HEK293 (cell line): ENCODE measurements at regions not wholly inside any gene's neighbourhood (a gene's known extent, or its start where the extent isn't known, plus 50 kb on each side); places are given as distances from the start of the nearest gene placed in this dataset.

Source experiments
- GLI2 ChIP-seq: fragments of 450-650 bp; formaldehyde crosslinking; IDR thresholded peaks from 2 replicates; pipeline ENCODE4; 2017; ENCODE audit warnings: missing biosample characterization, missing genetic modification characterization, low read depth, borderline replicate concordance
- ZNF707 ChIP-seq: fragments of 450-650 bp; formaldehyde crosslinking; IDR thresholded peaks from 2 replicates; pipeline ENCODE4 v1.5.1; 2016; ENCODE audit warnings: missing biosample characterization, missing genetic modification characterization
- TF ChIP-seq, protein P1 (sequence below): fragments of 450-650 bp; formaldehyde crosslinking; IDR thresholded peaks from 2 replicates; pipeline ENCODE4 v1.5.1; 2016; ENCODE audit warnings: missing biosample characterization, missing genetic modification characterization
- TF ChIP-seq, protein P2 (sequence below): fragments of 450-650 bp; formaldehyde crosslinking; IDR thresholded peaks from 2 replicates; pipeline ENCODE4 v1.5.1; 2016; ENCODE audit warnings: missing biosample characterization, missing genetic modification characterization
- TF ChIP-seq, protein P3 (sequence below): fragments of 450-650 bp; formaldehyde crosslinking; IDR thresholded peaks from 2 replicates; pipeline ENCODE4 v1.5.1; 2016; ENCODE audit warnings: missing biosample characterization, missing genetic modification characterization
- TF ChIP-seq, protein P4 (sequence below): fragments of 450-650 bp; formaldehyde crosslinking; IDR thresholded peaks from 2 replicates; pipeline ENCODE4 v1.5.1; 2016; ENCODE audit warnings: missing biosample characterization, missing genetic modification characterization, low read depth
- TF ChIP-seq, protein P5 (sequence below): fragments of 450-650 bp; formaldehyde crosslinking; IDR thresholded peaks from 2 replicates; pipeline ENCODE4 v1.5.1; 2017; ENCODE audit warnings: missing biosample characterization, missing genetic modification characterization
- TF ChIP-seq, protein P6 (sequence below): fragments of 450-650 bp; formaldehyde crosslinking; IDR thresholded peaks from 2 replicates; pipeline ENCODE4 v1.5.1; 2016; ENCODE audit warnings: missing biosample characterization, missing genetic modification characterization, borderline replicate concordance

DNA sequence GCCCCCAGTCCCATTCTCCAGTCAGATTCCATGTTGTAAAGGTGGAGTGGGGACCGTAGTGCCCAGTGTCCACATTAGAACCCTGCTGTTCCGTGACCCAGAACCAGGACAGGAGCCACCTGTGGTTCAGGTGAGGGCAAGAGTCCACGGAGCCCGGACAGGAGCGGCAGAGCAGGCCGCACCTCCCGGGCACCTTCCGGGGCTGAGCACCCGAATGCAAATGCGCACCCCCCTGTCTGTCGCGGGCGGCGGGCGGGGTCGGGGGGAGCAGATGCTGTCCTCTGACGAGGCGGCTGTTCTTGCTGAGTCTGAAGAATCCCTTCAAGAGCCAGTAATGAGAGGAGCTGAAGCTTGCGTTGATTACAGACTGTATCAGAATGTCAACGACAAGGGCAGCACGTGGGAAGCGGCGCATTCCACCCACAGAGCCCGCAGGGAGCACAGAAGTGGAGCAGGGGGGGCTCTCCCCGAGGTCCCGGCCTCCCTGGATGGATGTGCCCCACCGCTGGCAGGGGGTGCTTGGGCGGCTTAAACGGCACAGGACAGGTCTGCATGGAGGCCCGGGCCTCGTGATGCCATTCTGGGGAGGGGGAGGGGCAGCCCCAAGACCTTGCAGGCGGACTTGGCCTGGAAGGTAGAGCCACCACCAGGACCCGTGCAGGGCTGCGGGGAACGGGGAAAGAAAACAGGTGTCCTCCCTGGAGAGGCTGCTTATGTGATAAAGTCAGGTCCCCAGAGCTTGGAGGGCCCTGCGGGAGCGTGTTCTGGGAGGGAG lies 407.5 kb upstream of the RNF32 start:
- TF ChIP-seq, protein P1, sequence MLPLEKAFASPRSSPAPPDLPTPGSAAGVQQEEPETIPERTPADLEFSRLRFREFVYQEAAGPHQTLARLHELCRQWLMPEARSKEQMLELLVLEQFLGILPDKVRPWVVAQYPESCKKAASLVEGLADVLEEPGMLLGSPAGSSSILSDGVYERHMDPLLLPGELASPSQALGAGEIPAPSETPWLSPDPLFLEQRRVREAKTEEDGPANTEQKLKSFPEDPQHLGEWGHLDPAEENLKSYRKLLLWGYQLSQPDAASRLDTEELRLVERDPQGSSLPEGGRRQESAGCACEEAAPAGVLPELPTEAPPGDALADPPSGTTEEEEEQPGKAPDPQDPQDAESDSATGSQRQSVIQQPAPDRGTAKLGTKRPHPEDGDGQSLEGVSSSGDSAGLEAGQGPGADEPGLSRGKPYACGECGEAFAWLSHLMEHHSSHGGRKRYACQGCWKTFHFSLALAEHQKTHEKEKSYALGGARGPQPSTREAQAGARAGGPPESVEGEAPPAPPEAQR, result no peak
- no peak for TF ChIP-seq GLI2 (tag by site-specific recombination)
- TF ChIP-seq, protein P2, sequence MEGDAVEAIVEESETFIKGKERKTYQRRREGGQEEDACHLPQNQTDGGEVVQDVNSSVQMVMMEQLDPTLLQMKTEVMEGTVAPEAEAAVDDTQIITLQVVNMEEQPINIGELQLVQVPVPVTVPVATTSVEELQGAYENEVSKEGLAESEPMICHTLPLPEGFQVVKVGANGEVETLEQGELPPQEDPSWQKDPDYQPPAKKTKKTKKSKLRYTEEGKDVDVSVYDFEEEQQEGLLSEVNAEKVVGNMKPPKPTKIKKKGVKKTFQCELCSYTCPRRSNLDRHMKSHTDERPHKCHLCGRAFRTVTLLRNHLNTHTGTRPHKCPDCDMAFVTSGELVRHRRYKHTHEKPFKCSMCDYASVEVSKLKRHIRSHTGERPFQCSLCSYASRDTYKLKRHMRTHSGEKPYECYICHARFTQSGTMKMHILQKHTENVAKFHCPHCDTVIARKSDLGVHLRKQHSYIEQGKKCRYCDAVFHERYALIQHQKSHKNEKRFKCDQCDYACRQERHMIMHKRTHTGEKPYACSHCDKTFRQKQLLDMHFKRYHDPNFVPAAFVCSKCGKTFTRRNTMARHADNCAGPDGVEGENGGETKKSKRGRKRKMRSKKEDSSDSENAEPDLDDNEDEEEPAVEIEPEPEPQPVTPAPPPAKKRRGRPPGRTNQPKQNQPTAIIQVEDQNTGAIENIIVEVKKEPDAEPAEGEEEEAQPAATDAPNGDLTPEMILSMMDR (tag by site-specific recombination), result no peak
- TF ChIP-seq ZNF707 (tag by site-specific recombination), result no peak
- TF ChIP-seq, protein P3, sequence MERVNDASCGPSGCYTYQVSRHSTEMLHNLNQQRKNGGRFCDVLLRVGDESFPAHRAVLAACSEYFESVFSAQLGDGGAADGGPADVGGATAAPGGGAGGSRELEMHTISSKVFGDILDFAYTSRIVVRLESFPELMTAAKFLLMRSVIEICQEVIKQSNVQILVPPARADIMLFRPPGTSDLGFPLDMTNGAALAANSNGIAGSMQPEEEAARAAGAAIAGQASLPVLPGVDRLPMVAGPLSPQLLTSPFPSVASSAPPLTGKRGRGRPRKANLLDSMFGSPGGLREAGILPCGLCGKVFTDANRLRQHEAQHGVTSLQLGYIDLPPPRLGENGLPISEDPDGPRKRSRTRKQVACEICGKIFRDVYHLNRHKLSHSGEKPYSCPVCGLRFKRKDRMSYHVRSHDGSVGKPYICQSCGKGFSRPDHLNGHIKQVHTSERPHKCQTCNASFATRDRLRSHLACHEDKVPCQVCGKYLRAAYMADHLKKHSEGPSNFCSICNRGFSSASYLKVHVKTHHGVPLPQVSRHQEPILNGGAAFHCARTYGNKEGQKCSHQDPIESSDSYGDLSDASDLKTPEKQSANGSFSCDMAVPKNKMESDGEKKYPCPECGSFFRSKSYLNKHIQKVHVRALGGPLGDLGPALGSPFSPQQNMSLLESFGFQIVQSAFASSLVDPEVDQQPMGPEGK (tag by site-specific recombination), result no peak
- TF ChIP-seq, protein P4, sequence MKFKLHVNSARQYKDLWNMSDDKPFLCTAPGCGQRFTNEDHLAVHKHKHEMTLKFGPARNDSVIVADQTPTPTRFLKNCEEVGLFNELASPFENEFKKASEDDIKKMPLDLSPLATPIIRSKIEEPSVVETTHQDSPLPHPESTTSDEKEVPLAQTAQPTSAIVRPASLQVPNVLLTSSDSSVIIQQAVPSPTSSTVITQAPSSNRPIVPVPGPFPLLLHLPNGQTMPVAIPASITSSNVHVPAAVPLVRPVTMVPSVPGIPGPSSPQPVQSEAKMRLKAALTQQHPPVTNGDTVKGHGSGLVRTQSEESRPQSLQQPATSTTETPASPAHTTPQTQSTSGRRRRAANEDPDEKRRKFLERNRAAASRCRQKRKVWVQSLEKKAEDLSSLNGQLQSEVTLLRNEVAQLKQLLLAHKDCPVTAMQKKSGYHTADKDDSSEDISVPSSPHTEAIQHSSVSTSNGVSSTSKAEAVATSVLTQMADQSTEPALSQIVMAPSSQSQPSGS (tag by site-specific recombination), result no peak
- TF ChIP-seq, protein P5, sequence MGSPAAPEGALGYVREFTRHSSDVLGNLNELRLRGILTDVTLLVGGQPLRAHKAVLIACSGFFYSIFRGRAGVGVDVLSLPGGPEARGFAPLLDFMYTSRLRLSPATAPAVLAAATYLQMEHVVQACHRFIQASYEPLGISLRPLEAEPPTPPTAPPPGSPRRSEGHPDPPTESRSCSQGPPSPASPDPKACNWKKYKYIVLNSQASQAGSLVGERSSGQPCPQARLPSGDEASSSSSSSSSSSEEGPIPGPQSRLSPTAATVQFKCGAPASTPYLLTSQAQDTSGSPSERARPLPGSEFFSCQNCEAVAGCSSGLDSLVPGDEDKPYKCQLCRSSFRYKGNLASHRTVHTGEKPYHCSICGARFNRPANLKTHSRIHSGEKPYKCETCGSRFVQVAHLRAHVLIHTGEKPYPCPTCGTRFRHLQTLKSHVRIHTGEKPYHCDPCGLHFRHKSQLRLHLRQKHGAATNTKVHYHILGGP, result no peak
- TF ChIP-seq, protein P6, sequence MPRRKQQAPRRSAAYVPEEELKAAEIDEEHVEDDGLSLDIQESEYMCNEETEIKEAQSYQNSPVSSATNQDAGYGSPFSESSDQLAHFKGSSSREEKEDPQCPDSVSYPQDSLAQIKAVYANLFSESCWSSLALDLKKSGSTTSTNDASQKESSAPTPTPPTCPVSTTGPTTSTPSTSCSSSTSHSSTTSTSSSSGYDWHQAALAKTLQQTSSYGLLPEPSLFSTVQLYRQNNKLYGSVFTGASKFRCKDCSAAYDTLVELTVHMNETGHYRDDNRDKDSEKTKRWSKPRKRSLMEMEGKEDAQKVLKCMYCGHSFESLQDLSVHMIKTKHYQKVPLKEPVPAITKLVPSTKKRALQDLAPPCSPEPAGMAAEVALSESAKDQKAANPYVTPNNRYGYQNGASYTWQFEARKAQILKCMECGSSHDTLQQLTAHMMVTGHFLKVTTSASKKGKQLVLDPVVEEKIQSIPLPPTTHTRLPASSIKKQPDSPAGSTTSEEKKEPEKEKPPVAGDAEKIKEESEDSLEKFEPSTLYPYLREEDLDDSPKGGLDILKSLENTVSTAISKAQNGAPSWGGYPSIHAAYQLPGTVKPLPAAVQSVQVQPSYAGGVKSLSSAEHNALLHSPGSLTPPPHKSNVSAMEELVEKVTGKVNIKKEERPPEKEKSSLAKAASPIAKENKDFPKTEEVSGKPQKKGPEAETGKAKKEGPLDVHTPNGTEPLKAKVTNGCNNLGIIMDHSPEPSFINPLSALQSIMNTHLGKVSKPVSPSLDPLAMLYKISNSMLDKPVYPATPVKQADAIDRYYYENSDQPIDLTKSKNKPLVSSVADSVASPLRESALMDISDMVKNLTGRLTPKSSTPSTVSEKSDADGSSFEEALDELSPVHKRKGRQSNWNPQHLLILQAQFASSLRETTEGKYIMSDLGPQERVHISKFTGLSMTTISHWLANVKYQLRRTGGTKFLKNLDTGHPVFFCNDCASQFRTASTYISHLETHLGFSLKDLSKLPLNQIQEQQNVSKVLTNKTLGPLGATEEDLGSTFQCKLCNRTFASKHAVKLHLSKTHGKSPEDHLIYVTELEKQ, result no peak
